HG03354 (cell line): ENCODE measurements at regions not wholly inside any gene's neighbourhood (a gene's known extent, or its start where the extent isn't known, plus 50 kb on each side); places are given as distances from the start of the nearest gene placed in this dataset.

Experiments used
- ATAC-seq: cut with Tn5 transposase; IDR thresholded peaks from one replicate; pipeline ENCODE4 v1.9.1; 2021; ENCODE audit warnings: mild to moderate bottlenecking; ENCODE audit not compliant: unreplicated experiment, poor library complexity, severe bottlenecking

- peak; percentile 76 for ATAC-seq
These were observed 146.1 kb upstream of the FGGY start for GRCh38 chr1:59150577-59151386.

GRCh38 chr1:59151387-59151761 is 145.5 kb upstream of the FGGY start:
- no peak for ATAC-seq

GRCh38 chr1:59151860-59152259 is 145.0 kb upstream of the FGGY start:
- ATAC-seq = no peak

GRCh38 chr1:59152511-59152910 is 144.4 kb upstream of the FGGY start:
- no peak for ATAC-seq

- no peak for ATAC-seq
These were observed 142.5 kb upstream of the FGGY start for GRCh38 chr1:59154401-59154800.

- ATAC-seq = no peak
These were observed 141.5 kb upstream of the FGGY start for GRCh38 chr1:59155351-59155750.

GRCh38 chr1:59156051-59156450 is 140.8 kb upstream of the FGGY start:
- no peak for ATAC-seq

- no peak for ATAC-seq
These were observed 140.2 kb upstream of the FGGY start for GRCh38 chr1:59156526-59157199.

- no peak for ATAC-seq
These were observed 138.6 kb upstream of the FGGY start for GRCh38 chr1:59158321-59158720.

GRCh38 chr1:59159557-59160203 is 137.2 kb upstream of the FGGY start:
- ATAC-seq = no peak

- ATAC-seq = no peak
These were observed 135.8 kb upstream of the FGGY start for GRCh38 chr1:59161136-59161535.

GRCh38 chr1:59162665-59163064 is 134.2 kb upstream of the FGGY start:
- no peak for ATAC-seq

- no peak for ATAC-seq
These were observed 133.4 kb upstream of the FGGY start for GRCh38 chr1:59163268-59164092.

- ATAC-seq = no peak
These were observed 132.5 kb upstream of the FGGY start for GRCh38 chr1:59164371-59164770.

- no peak for ATAC-seq
These were observed 131.5 kb upstream of the FGGY start for GRCh38 chr1:59165353-59165752.

GRCh38 chr1:59169703-59170102 is 127.2 kb upstream of the FGGY start:
- no peak for ATAC-seq

- ATAC-seq = no peak
These were observed 126.2 kb upstream of the FGGY start for GRCh38 chr1:59170659-59171058.

- ATAC-seq = no peak
These were observed 125.1 kb upstream of the FGGY start for GRCh38 chr1:59171788-59172187.

- ATAC-seq = no peak
These were observed 124.2 kb upstream of the FGGY start for GRCh38 chr1:59172693-59173092.

GRCh38 chr1:59173721-59174120 is 123.2 kb upstream of the FGGY start:
- ATAC-seq = no peak
